Body of pancreas (tissue), 4 donors: ENCODE measurements at regions not wholly inside any gene's neighbourhood (a gene's known extent, or its start where the extent isn't known, plus 50 kb on each side); places are given as distances from the start of the nearest gene placed in this dataset.

ENCODE experiments used
- ATAC-seq: fragments of 150-250 bp; one replicate; pipeline ENCODE4 v1.9.1; 2016
- DNase-seq, 4 donors: peaks; one replicate each; pipeline ENCODE4 v3.0.0-alpha.2; 2019
- H3K27ac ChIP-seq, 4 donors: fragments of 200-600 bp; sonication (generic); 1 replicate in 3 of 4; 2 replicates in 1 of 4; pipeline versions ENCODE4 v1.5.1 to v1.6.1; 2016 to 2019; ENCODE audit warnings: mild to moderate bottlenecking in 1 of 4, mixed read lengths in 1 of 4, moderate library complexity in 1 of 4
- H3K27me3 ChIP-seq, 2 donors: fragments of 200-600 bp; sonication (generic); one replicate each; pipeline ENCODE4 v1.6.0; 2016; ENCODE audit warnings: mild to moderate bottlenecking in 1 of 2
- H3K36me3 ChIP-seq, 2 donors: fragments of 200-600 bp; sonication (generic); replicated peaks in 1 of 2; 2 replicates each; pipeline ENCODE4 v1.5.1; 2016; ENCODE audit warnings: low read depth in 2 of 2; ENCODE audit not compliant: insufficient read depth in 1 of 2
- H3K4me1 ChIP-seq: fragments of 200-600 bp; sonication (generic); one replicate; pipeline ENCODE4 v1.6.0; 2016
- H3K4me3 ChIP-seq, 2 donors: fragments of 200-600 bp; sonication (generic); 1 replicate in 1 of 2; 2 replicates in 1 of 2; pipeline ENCODE4 v1.5.1; 2016 to 2019
- H3K9me3 ChIP-seq, 3 donors: fragments of 200-600 bp; sonication (generic); 1 replicate in 2 of 3; 2 replicates in 1 of 3; pipeline ENCODE4 v1.5.1; 2016
- CTCF ChIP-seq, 7 experiments: fragments of 450-650 bp in 4 of 7; fragments of 200-600 bp in 3 of 7; sonication (generic) in 3 of 7; IDR thresholded peaks; one replicate each; pipeline ENCODE4 v1.5.1; 2016 to 2019; ENCODE audit warnings: antibody characterized with exemption in 7 of 7
- POLR2A ChIP-seq, 3 donors: fragments of 450-650 bp; IDR thresholded peaks; one replicate each; pipeline ENCODE4 v1.6.1; 2016; ENCODE audit warnings: antibody characterized with exemption in 3 of 3, mild to moderate bottlenecking in 2 of 3
- WGBS, 2 donors: methylation state at CpG; one replicate each; pipeline ENCODE4 v1.1.5; 2017; 5-methylcytosine and 5-hydroxymethylcytosine counted together
- intact Hi-C: fragments of 100-400 bp; cut with DNase I; formaldehyde crosslinking; loops from one replicate; pipeline ENCODE4 v1.15.1; 2023

GRCh38 chr3:40872258-40872920 lies 326.9 kb upstream of the CTNNB1 start:
- intact Hi-C loops = no loop called here
- peaks cover 12% of the 10 kb centered on the region for H3K4me1 ChIP-seq
- no peak overlapping the region for H3K4me3 ChIP-seq
- 67 to 70% methylated on average over 6 of the region's 6 CpGs for WGBS, 2 donors
- DNase-seq (no peak), ATAC-seq (no peak)
- H3K9me3 ChIP-seq = no peaks in the 10 kb centered on the region
- H3K27me3 ChIP-seq = no peaks in the 10 kb centered on the region
- TF ChIP-seq POLR2A (IDR thresholded peaks at IDR 0.05) (no peak), CTCF (IDR thresholded peaks at IDR 0.05) (no peak)
- no peak overlapping the region for H3K27ac ChIP-seq
- H3K36me3 ChIP-seq = no peaks in the 10 kb centered on the region

GRCh38 chr3:40873476-40873875 lies 325.8 kb upstream of the CTNNB1 start:
- Histone ChIP-seq H3K9me3 (no peaks in the 10 kb centered on the region), H3K4me1 (peaks cover 21% of the 10 kb centered on the region), H3K4me3 (no peak overlapping the region), H3K27me3 (no peaks in the 10 kb centered on the region), H3K36me3 (no peaks in the 10 kb centered on the region), H3K27ac (peak overlapping the region in 1 of 4 donors; percentile 43)
- DNase-seq (no peak), ATAC-seq (no peak)
- WGBS, 2 donors = 34 to 36% methylated on average over 2 of the region's 2 CpGs
- TF ChIP-seq POLR2A (IDR thresholded peaks at IDR 0.05) (no peak), CTCF (IDR thresholded peaks at IDR 0.05) (no peak)
- intact Hi-C loops = no loop called here

- H3K4me3 ChIP-seq = no peak overlapping the region
- no peak for ATAC-seq
- intact Hi-C loops = no loop called here
- no peaks in the 10 kb centered on the region for H3K9me3 ChIP-seq
- DNase-seq = no peak
- TF ChIP-seq CTCF (IDR thresholded peaks at IDR 0.05) (no peak), POLR2A (IDR thresholded peaks at IDR 0.05) (no peak)
- peaks cover 28% of the 10 kb centered on the region for H3K4me1 ChIP-seq
- 85 to 86% methylated on average over 6 of the region's 6 CpGs for WGBS, 2 donors
- no peaks in the 10 kb centered on the region for H3K27me3 ChIP-seq
- no peaks in the 10 kb centered on the region for H3K36me3 ChIP-seq
- peak overlapping the region in 1 of 4 donors; percentile 43 for H3K27ac ChIP-seq
Measured at GRCh38 chr3:40873934-40874699, 325.2 kb upstream of the CTNNB1 start.

- intact Hi-C loops = no loop called here
- Histone ChIP-seq H3K4me1 (peaks cover 28% of the 10 kb centered on the region), H3K9me3 (no peaks in the 10 kb centered on the region), H3K27me3 (no peaks in the 10 kb centered on the region), H3K27ac (no peak overlapping the region), H3K36me3 (no peaks in the 10 kb centered on the region), H3K4me3 (no peak overlapping the region)
- 76 to 85% methylated on average over 1 of the region's 1 CpG for WGBS, 2 donors
- no peak for ATAC-seq
- no peak for TF ChIP-seq POLR2A (IDR thresholded peaks at IDR 0.05)
- no peak for TF ChIP-seq CTCF (IDR thresholded peaks at IDR 0.05)
- no peak for DNase-seq
Measured at GRCh38 chr3:40875581-40875980, 323.7 kb upstream of the CTNNB1 start.
